Ovary (tissue), 7 donors: ENCODE measurements at regions not wholly inside any gene's neighbourhood (a gene's known extent, or its start where the extent isn't known, plus 50 kb on each side); places are given as distances from the start of the nearest gene placed in this dataset.
"Not testable (repeated sequence)": the region's sequence is repeated elsewhere in the genome, so short reads cannot be mapped to it uniquely, and the experiment has no call there.

Experiments
- DNase-seq, 5 donors: peaks; one replicate each; pipeline ENCODE4 v3.0.0-alpha.2; 2019 to 2020
- H3K27ac ChIP-seq, 2 donors: fragments of 200-600 bp; one replicate each; pipeline versions ENCODE4 v1.5.1 to v1.8.0; 2019 to 2022
- H3K27me3 ChIP-seq: fragments of 200-600 bp; one replicate; pipeline ENCODE4 v1.8.0; 2022
- H3K36me3 ChIP-seq: fragments of 200-600 bp; sonication (generic); one replicate; pipeline ENCODE4 v1.5.1; 2019
- H3K4me1 ChIP-seq: one replicate; pipeline ENCODE4 v1.8.1; 2013; ENCODE audit warnings: mild to moderate bottlenecking, moderate library complexity; ENCODE audit not compliant: insufficient read depth
- H3K4me3 ChIP-seq: fragments of 200-600 bp; sonication (generic); one replicate; pipeline ENCODE4 v1.5.1; 2017
- H3K9me3 ChIP-seq, 2 donors: fragments of 200-600 bp in 1 of 2; sonication (generic) in 1 of 2; one replicate each; pipeline versions ENCODE4 v1.5.1 to v1.8.1; 2013 to 2019; ENCODE audit warnings: mild to moderate bottlenecking in 1 of 2, moderate library complexity in 1 of 2
- EP300 ChIP-seq: sonication (generic); formaldehyde crosslinking; IDR thresholded peaks from one replicate; pipeline ENCODE4 v1.6.1; 2017; ENCODE audit warnings: antibody characterized with exemption
- POLR2A ChIP-seq: fragments of 450-650 bp; IDR thresholded peaks from one replicate; pipeline ENCODE4 v1.6.1; 2017; ENCODE audit warnings: antibody characterized with exemption, mild to moderate bottlenecking, moderate library complexity
- WGBS, 3 donors: extraction: QIAGEN DNeasy Blood & Tissue Kit in 1 of 3; methylation state at CpG; one replicate each; pipeline versions ENCODE4 v1.1.5 to v1.1.7; 2013 to 2017; 5-methylcytosine and 5-hydroxymethylcytosine counted together
- intact Hi-C, 4 donors: fragments of 100-400 bp; cut with DNase I; formaldehyde crosslinking; loops; one replicate each; pipeline versions ENCODE4 v1.11.0 to v1.15.1; 2022 to 2023
- TF ChIP-seq, protein P1 (sequence below), 3 donors: fragments of 450-650 bp in 2 of 3; fragments of 200-600 bp in 1 of 3; IDR thresholded peaks; one replicate each; pipeline versions ENCODE4 v1.5.1 to v1.8.0; 2016 to 2022; ENCODE audit warnings: antibody characterized with exemption in 3 of 3, mild to moderate bottlenecking in 1 of 3
- donor health status: DM: no; HTN: no; CAD: no; lungs with moderate emphysema.
- donor health status: DM: no; HTN: no; CAD: no.
- donor health status: Bipolar disorder and iron deficiency.
- donor health status: DM: no; HTN: no; CAD: no.
- donor health status: DM: yes; HTN: yes; CAD: no.

DNA sequence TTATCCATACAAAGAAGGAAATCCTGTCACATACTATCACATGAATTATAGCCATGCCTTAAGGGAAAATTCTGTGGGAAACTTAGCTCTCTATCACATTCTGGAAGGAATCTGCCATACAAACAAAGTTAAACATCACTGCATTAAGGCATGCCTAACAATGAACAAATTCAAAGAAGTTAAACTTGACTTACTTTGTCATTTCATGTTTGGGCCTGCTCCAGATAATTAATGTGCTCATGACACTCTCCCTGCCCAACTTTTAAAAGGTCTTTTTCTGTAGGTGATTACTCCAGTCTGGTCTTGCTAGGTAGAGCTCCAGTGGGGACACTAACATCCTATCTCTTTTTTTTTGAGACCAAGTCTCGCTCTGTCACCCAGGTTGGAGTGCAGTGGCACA lies 230.5 kb downstream of the AEBP2 start:
- Histone ChIP-seq H3K27me3 (no peaks in the 10 kb centered on the region), H3K4me3 (no peak overlapping the region), H3K9me3 (no peaks in the 10 kb centered on the region), H3K36me3 (no peaks in the 10 kb centered on the region), H3K4me1 (no peaks in the 10 kb centered on the region), H3K27ac (no peak overlapping the region)
- intact Hi-C loops: no loop called here
- DNase-seq: no peak
- 95 to 96% (median 95%) methylated on average over 1 of the region's 1 CpG for WGBS, 3 donors
- TF ChIP-seq EP300: no peak
- TF ChIP-seq, protein P1, sequence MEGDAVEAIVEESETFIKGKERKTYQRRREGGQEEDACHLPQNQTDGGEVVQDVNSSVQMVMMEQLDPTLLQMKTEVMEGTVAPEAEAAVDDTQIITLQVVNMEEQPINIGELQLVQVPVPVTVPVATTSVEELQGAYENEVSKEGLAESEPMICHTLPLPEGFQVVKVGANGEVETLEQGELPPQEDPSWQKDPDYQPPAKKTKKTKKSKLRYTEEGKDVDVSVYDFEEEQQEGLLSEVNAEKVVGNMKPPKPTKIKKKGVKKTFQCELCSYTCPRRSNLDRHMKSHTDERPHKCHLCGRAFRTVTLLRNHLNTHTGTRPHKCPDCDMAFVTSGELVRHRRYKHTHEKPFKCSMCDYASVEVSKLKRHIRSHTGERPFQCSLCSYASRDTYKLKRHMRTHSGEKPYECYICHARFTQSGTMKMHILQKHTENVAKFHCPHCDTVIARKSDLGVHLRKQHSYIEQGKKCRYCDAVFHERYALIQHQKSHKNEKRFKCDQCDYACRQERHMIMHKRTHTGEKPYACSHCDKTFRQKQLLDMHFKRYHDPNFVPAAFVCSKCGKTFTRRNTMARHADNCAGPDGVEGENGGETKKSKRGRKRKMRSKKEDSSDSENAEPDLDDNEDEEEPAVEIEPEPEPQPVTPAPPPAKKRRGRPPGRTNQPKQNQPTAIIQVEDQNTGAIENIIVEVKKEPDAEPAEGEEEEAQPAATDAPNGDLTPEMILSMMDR (IDR thresholded peaks at IDR 0.05): no peak
- TF ChIP-seq POLR2A: no peak

DNA sequence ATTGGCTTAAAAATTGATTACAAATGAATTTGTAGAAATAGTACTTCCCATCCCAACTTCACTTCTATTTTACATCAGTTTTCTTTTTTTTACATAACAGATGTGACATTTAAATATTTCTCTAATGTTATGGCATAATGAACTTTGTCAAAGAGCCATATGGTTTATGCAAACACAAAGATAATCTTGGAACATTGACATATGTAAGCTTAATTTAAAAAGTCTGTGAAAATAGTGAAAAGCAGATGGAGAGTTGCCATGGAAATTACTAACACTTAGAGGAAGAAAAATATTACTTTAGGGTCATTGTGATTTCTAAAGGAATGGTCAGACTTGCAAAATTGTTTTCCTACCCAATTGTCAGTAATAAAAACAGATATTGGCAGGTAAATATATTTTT lies 232.4 kb downstream of the AEBP2 start:
- Histone ChIP-seq H3K4me3 (no peak overlapping the region), H3K9me3 (no peaks in the 10 kb centered on the region), H3K27ac (no peak overlapping the region), H3K4me1 (no peaks in the 10 kb centered on the region), H3K36me3 (no peaks in the 10 kb centered on the region), H3K27me3 (no peaks in the 10 kb centered on the region)
- TF ChIP-seq, protein P1 (IDR thresholded peaks at IDR 0.05): no peak
- DNase-seq: no peak
- intact Hi-C loops: no loop called here

DNA sequence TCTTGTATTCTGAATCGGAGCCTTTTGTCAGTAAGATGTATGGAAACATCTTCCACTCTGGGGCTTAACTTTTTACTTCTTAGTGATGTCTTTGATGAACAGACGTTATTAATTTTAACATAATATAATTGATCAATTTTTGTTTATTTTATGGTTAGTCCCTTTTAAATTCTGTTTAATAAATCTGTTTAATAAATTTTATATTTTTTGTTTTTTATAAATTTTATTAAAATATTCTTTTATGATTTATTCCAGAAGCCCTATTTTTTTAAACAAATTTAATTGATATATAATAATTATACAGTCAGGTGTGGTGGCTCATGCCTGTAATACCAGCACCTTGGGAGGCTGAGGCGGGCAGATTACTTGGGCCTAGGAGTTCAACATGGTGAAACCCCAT lies 235.1 kb downstream of the AEBP2 start:
- intact Hi-C loops: no loop called here
- WGBS, 3 donors: 78 to 96% (median 79%) methylated on average over 3 of the region's 3 CpGs
- Histone ChIP-seq H3K36me3 (no peaks in the 10 kb centered on the region), H3K4me3 (no peak overlapping the region), H3K27ac (no peak overlapping the region), H3K4me1 (no peaks in the 10 kb centered on the region), H3K9me3 (no peaks in the 10 kb centered on the region), H3K27me3 (no peaks in the 10 kb centered on the region)
- DNase-seq: no peak
- no peak for TF ChIP-seq POLR2A
- TF ChIP-seq, protein P1 (IDR thresholded peaks at IDR 0.05): no peak

DNA sequence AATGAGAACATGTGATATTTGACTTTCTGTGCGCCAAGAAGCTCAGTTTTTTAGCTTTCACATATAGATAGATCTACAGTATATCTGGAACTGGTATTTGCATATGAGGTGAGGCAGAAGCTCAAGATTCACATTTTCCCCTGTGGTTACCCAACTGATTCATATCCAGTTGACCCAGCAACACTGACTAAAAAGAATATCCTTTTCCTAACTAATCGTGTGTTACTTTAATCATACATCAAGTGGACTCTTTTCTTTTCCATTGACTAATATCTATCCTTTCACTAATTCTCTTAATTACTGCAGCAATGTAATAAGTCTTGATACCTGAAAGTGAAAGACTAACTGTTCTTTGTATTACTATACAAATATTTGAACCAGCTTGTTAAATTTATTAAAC lies 236.1 kb downstream of the AEBP2 start:
- intact Hi-C loops: no loop called here
- no peak overlapping the region for H3K27ac ChIP-seq
- no peaks in the 10 kb centered on the region for H3K4me1 ChIP-seq
- H3K4me3 ChIP-seq: no peak overlapping the region
- no peaks in the 10 kb centered on the region for H3K27me3 ChIP-seq
- H3K36me3 ChIP-seq: no peaks in the 10 kb centered on the region
- no peak for DNase-seq
- 94 to 99% (median 98%) methylated on average over 2 of the region's 2 CpGs for WGBS, 3 donors
- no peaks in the 10 kb centered on the region for H3K9me3 ChIP-seq
- TF ChIP-seq, protein P1 (IDR thresholded peaks at IDR 0.05): no peak
- TF ChIP-seq EP300: no peak
- TF ChIP-seq POLR2A: no peak

DNA sequence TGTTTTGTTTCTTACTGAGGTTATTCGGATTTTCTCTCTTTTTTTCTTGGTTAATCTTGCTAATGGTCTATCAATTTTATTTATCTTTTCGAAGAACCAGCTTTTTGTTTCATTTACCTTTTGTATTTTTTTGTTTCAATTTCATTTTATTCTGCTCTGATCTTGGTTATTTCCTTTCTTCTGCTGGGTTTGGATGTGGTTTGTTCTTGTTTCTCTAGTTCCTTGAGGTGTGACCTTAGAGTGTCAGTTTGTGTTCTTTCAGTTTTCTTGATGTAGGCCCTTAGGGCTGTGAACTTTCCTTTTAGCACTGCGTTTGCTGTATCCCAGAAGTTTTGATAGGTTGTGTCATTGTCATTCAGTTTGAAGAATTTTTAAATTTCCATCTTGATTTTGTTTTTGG lies 239.2 kb downstream of the AEBP2 start:
- H3K36me3 ChIP-seq, H3K27ac ChIP-seq, H3K4me1 ChIP-seq, H3K9me3 ChIP-seq, H3K4me3 ChIP-seq, H3K27me3 ChIP-seq, DNase-seq, intact Hi-C loops: not testable (repeated sequence)
- 78 to 91% (median 88%) methylated on average over 3 of the region's 3 CpGs for WGBS, 3 donors
